ENCODE measurements at regions not wholly inside any gene's neighbourhood (a gene's known extent, or its start where the extent isn't known, plus 50 kb on each side); places are given as distances from the start of the nearest gene placed in this dataset.

DNA sequence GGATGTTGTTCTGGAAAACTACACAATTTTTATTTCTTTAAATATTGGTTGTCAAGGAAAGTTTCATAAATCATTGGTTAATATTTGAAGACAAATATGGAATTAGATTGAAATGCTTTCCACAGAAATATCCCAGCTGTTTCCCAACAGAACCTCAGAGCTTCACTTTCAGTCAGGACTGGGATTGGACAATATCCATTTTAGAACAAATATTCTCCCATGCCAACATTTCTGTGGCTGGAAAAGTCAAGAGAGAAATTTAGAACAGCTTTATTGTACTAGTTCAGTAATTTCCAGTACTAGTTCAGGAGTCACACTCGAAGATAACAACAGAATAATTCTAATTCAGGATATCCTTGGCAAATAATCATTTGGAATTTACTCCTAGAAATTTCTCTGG is 116.1 kb upstream of the TUT7 start:
- DNase-seq = no peak

DNA sequence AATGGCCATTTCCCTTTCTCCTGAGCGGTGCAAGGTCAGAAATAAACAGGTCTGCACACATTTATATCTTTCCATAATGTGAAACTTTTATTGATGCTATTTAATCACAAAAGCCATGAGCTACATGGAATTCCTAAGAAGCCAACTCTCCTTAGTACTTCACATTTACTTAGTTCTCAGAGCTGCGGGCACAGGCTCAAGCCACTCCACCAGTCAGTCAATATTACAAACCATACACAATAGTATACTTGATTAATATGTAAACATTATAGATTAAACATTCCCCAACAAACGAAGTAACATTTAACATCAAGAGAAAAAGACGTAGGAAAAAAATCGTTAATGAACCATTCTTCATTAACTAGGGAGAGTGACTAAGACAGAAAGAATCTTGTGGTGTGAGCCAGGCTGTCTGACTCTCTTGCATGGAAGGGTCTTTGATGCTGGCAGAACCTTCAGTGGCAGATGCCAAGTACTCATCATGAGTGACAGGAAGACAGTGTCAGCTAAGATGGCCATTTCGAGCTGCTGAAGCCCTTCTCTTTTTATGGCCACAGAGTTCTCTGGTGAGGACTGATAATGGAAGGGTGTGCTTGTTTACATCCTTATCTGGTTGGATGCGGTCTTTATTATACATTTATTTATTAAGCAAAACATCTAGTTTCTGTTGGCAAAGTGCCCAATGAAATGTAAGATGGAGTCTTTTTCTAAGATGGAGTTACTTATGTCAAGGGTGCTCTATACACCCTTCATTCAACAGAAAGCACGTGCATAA is 115.5 kb upstream of the TUT7 start:
- no peak for DNase-seq

DNA sequence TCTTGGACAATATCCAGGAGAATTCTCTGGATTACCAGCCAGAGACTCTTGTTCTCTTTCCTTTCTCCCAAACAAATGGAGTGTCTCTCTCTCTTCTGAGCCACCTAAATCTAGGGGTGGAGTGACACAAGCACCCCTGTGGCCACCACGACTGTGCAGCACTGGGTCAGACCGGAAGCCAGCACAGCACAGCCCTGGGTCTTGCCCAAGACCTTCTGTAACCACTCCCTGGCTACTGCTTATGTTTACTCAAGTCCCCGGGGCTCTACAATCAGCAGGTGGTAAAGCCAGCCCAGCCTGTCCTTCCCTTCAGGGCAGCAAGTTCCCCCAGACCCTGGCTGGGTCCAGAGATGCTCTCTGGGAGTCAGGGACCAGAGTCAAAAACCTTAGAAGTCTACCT is 110.0 kb upstream of the TUT7 start:
- no peak for DNase-seq

DNA sequence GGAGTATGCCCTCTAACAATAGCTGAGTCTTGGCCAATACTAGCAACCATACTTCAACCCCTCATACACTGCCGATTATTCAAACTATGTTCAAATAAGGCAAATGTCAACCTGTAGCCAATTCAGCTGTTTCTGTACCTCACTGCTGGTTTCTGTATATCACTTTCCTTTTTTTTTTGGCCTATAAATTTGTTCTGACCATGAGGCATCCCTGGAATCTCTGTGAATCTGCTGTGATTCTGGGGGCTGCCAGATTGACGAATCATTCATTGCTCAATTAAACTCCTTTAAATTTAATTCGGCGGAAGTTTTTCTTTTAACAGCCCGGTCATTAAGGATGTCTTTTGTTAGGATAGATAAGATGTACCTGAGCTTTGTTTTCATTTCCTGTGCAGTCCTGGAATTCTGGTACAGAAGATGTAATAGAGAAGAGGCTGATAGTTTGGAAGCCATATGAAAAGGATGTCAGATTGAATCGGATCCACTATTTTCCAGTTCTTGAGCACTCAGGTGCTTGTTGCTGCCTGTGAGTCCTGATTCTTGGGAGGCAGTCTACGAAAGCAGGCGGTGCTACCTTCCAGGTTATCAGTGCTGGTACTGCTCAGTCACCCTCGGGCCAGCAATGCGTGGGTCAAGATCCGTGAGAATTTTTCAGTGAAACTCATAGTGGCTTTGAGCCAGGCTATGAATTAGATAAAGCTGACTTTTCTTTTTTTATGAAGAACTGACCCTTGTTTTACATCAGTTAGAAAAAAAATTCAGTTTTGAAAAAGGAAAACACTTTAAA is 106.2 kb upstream of the TUT7 start:
- no peak for DNase-seq

DNA sequence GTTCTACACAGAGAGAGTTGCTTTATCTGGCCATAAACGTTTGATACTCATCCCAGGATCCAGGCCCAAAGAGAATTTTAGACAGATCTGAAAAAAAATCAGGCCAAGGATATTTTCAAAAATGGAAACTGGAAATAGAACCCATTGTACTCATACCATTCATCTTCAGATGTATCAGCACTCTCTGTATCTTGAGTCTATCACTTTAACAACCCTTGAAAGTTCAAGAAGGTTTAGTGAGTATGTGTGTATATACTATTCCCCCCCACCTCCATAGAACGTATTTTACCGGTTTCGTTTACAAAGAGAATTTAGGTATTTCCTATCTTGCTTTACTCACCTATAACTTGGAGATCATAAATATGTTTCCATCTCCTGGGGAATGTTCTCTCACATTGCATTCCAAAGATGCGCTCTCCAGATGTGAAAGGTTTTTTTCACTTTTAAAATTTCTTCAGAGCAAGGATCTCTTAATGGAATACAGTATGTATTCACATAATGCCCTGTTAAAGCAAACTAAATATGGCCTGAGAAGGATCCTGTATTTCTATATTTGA is 105.5 kb upstream of the TUT7 start:
- no peak for DNase-seq

DNA sequence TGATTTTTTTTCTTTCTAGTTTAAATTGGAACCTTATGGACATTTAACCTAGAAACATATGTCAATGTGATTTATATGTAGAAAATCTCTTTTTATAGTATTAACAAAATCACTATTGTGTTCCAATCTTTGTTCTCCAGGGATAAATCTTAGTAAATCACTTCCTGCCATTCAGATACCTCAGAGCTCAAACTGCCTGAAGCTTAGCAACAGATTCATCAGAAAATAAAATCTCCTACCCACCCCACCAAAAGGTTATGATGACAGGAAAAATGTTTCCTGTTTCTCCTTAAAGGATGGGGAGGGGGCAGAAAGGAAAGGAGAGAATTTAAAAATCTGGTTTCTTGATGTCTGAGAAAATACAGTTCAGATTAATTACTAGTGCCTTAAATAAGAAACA is 105.0 kb upstream of the TUT7 start:
- no peak for DNase-seq

DNA sequence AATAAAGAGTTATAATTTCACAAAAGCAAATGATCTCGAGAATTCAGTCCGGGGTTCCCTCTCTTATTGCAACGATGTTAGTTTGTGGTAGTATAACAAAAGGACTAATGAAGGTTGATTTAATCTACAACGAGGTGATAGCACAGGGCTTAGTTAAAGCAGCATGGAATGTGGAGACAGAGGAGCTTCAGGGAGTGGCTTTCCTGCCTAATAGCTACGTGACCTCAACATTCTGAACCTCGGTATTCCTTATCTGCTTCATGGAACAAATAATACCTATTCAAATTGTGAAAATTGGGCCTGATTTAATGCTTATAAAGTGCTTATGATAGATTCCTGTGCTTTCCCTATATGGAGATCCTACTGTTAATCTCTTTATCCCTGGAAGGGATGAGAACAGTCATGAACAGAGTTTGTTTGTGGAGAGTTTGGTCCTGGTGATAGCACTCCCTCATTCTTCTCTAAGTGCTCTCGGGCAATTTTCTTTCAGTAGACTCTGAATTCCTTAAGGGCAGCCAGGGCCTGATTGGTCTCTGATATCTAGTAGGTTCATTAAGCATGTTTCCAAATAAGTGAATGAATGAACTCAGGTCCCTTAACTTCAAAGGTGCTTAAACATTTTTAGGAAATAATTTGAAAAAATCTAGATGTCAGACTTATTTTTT is 104.1 kb upstream of the TUT7 start:
- DNase-seq = no peak

DNA sequence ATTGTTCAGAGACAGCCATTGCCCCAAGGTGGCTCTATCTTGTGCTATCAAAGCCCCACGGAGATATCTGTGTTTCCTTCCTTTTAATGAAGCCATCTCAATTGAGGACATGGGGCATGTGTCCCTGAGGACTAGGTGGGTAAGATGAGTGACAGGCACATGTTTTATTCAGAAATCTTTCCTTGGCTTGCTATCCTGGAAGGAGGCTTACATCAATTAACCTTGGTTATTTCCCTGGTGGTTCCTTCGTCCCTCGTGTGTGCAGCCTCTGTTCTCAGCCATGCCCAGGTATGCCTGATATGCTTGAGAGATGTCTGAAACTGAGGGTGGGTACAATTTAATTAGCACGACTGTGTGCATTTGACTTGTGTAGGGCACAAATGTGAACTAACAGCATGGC is 102.2 kb upstream of the TUT7 start:
- DNase-seq = no peak

DNA sequence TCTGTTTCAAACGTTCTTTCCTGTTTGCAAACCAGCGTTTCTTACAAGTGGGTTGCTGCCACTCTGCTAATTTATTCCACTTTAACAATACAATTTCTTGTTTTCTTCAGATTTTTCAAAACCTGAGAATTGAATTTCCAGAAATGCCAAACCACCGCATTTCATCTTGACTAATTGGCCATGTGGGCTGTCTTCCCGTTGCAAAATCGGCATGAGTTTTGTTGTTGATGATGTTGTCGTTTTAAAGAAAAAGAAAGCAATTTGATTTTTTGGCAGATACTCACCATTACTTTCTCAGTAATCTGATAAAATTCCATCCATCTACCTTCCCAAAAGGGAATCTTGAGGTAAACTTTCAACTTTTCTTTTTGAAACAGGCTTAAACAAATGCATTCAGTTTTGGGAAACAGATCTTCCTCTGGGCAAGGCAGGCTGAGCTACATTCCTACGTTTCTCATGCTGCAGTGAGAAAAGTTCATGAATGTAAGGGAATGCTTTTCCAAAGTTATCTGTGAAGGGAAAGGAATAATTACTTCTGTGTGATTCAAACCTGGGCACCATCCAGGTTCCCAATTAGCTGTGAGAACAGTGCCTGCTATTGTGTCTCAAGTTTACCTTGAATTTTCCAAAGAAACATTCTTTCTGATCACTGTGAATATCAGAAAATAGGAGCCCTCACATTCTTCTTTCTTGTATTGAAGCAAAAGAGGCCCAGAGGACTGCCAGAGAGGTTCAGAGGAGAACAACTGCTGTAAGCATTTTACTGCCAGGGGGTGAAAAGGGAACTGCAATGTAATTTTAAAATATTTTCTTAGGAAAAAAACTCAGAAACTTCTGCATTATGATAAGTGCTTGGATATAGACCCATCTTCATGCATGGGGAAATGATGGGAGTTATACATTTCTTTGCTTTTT is 100.7 kb upstream of the TUT7 start:
- DNase-seq = no peak

DNA sequence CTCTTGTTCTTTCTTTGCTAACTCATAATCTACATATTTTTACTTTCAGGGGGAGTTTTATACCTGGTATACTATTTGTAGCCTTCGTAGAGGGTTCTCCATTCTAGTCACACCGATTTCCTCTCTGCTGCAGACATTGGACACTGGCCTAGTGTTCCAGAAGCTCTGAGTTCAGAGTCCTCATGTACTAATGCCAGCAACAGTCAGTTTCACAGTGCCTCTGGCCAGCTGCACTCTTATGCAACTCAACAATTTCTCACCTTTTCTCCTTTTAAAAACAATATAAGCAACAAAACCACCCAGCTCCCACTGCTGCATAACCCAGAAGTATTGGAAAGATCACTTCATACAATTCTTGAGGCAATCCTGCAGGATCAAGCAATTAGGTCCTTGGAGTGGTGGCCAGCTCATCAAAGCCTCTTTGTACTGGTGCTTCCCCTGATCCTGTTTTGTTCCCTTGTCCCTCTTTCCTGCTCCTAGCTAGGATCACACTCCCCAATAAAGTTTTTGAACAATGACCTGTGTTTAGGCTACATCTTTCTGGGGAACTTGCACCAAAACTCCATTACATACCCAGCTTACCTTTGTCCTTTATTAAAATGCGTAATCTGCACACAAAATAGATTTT is 98.1 kb upstream of the TUT7 start:
- DNase-seq = no peak

DNA sequence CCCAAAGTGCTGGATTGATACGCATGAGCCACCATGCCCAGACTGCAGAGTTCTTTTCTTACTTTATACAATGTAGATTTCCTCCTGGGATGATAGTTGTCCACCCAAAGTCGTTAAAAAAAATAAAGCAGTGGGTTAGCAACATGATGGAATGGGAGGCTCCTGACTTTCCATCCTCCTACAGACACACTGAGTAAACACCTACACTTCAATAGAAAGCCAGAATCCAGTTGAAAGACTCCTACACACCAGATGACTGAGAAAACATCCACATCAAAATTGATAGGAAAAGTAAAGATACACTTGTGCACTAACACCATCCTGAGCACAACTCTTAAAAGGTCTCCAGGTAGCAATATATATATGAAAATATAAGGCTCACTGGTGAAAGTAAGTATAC is 95.0 kb upstream of the TUT7 start:
- no peak for DNase-seq

DNA sequence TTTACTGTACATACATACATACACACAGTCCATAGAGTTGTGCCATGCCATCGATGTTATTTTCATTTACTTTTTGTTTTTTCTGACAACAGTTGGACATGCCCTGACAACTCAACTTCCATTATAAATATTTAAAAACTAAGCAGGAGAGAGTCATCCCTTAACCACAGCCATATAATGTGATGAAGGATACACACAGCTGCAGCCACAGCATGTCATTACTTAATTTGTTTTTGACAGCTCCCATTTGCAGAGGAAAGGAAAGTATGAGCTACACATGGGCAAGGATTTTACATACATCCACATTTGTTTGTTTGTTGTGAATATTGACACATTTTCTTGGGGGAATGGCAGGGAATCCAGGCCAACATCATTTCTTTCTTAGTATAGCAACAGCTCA is 91.5 kb upstream of the TUT7 start:
- DNase-seq = no peak

DNA sequence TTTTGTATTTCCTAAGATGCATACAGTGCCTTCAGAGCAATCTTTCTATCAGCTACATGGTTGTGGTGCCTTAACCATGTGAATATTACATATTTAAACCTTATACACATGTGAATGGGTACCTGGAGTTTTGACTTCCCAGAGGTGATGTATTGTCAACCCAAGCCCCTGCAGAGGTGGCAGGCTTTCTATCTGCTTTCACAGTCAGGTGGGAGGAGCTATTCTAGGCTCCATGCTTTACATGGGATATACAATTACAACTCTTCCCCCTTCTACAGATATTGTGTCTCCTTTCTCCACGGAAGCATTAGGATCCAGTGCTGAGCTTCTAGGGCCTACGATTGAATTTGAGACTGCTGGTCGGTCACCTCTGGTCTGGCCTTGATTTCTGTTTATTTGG is 89.8 kb upstream of the TUT7 start:
- DNase-seq = no peak

DNA sequence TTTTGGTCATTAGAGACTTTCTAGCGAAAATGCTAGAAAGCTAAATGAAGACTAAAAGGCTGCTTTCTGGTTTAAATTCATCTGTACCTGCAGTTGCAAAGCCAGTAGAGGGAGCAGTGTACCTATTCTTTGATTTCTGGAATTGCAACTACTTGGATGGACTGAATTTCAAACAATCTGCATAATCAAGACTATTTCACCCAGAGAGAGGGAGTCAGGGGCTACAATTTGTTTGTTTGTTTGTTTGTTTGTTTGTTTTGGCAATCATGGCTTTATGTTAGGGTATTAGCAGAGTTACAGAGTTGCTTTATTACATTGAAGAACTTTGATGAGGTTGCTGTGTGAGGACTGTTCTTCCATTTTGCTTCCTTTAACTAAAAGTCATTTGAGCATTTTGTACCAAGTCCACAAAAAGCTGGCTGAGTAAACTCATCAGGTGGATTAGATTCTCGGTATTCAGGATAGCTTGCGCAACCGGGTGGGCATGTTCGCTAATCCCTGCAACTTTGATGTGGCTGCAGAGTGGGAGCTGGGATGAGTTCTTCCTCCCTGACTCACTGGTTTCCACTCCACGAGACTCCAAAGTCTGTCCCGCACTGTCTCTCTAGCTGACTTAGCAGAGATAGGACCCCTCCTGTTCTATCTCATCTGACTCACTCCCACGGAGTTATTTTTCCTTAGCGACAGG is 80.0 kb upstream of the TUT7 start:
- no peak for DNase-seq

DNA sequence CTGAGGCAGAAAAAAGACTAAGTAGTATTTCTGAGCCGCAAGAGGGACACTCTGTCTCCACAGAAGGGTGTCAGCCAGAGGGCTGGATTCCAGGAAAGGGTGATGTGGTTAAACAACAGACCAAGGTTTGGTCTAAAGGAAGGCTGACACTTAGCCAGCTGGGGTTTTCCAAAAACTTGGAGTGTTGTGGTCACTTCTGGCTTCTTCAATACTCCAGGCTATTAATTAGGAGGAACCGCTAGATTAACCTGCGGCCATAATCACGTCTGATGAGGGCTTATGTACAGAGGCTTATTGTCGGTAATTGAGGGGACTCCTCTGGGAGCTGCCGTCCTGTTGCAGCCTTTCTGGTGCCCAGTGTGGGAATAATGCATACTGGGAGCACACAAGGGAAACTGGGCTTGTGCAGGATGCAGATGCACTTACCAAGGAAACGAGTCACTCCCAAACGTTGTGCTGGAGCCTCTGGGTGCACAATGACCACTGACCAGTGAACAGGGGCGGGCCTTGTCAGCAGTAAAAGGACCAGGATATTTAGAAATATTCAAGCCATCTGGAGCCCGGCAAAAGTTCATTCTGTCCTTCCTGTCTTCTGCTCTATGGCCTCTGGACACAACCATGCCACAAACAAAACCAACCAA is 70.2 kb upstream of the TUT7 start:
- no peak for DNase-seq

DNA sequence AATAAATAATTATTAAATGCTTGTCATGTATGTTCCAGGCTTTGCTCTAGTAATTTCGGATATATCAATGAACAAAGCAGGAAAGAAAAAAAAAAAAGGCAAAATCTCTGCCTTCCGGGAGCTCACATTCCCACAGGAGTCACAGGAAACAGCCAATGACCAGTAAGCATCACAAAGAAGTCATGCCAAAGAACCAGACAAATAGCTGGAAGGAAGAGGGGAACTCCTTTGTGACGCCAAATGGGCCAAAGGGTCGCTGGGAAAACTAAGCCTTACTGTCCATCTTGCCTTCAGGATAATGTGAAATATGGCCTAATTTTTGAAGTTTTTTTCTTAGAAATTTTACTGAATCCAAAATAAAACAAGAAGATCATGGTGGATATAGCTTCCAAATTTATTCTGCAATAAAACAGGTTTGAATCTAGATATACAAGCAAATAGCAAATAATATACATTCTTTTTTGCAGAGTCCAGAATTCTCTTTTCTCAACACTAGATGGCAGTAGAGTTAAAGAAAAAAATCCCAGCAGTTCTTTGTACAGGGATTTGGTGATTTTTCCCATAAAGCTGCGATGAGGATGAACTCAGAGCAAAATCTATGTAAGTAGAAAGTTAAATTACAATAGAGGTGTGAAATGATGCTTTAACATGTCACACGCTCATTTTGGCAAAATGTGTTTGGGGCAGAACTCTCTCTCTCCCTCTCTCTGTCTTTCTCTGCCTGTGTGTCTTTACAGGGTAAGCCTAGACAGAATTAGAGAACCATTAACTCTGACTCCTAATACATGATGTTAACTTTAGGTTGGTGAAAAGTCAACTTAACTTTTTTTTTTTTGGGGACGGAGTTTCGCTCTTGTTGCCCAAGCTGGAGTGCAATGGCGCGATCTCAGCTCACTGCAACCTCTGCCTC is 60.0 kb upstream of the TUT7 start:
- DNase-seq = no peak

DNA sequence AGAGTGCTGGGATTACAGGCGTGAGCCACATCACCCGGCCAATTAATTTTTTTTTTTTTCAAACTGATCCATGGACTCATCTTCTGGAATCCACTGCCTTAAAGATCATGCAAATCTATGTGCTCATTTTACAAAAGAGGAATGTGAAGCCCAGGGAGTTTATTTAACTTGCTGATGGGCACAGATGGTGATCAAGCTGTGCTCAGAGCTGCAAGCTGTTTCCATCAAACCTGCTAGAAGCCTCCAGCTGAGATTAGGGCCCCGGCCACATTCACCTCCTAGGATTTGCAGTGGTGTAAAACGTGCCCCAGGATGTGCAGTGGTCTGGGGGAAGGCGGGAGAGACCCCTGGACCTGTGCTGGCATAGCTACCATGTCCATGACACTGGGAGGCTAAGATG is 56.1 kb upstream of the TUT7 start:
- DNase-seq = no peak

DNA sequence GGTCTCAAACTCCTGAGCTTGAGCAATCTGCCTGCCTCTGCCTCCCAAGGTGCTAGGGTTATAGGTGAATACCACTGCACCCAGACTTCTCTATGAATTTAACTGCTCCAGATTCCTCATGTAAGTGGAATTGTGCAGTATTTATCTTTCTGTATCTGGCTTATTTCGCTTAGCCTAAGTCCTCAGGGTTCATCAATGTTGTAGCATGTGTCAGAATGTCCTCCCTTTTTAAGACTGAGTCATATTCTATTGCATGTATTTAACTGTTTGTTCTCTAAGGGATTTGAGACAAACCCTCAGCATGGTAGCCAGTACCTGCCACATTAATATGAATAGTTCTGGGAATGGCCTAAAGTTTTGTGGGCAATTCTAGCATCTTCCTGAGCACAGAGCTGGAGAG is 53.9 kb upstream of the TUT7 start:
- no peak for DNase-seq

DNA sequence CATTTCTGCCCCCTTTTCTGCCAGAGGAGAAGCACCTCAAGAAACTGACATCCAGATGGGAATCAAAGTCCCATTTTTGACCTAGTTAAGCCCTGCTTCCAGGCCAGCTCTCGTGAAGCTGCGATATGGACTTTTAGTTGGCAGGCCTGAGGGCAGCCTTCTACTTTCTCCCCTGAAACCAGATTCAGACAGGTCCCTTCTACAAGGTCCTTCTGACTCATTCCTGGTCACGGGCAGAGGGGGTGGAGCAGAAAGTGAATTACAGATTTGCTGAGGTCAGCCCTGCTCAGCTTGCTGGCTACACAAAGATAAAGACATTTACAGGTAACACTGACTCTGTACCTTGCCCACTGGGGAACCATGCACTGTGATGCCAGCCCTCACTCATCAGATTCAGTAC is 52.8 kb upstream of the TUT7 start:
- DNase-seq = no peak

DNA sequence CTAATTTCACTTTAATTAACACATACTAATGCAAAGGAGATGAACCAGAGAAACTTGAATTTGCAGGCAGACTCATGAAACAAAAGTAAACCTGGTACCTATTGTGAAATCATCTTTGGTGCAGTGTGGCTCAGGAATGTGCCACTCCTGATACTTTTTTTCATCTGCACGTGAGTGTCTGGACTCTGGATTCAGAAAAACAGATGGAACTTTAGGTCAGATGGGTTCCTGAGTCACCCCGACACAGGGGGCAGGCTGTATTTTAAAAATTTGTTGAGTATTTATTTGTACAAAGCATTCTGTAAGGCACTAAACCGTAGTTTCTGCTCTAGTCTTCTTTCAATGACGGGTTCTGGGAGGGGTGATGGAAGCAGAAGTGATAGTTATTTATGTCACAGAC is 52.2 kb upstream of the TUT7 start:
- DNase-seq = no peak
